HepG2 (cell line): ENCODE measurements at regions not wholly inside any gene's neighbourhood (a gene's known extent, or its start where the extent isn't known, plus 50 kb on each side); places are given as distances from the start of the nearest gene placed in this dataset.

ENCODE experiments used
- ATAC-seq: fragments of 200-7000 bp; cut with Tn5 transposase; 3 replicates; pipeline ENCODE4 v1.9.1; 2020; ENCODE audit warnings: mild to moderate bottlenecking, moderate library complexity
- BruUV-seq: library from RNA; stranded (reverse); fragments of 400-500 nt; replicated peaks from 2 replicates; lab custom pipeline; 2021; lab: Mats Ljungman, UMichigan
- CTCF ChIA-PET: fragments of 300-600 bp; formaldehyde crosslinking; extraction: SDS; loops from one replicate; lab custom pipeline; 2021; ENCODE audit warnings: low total read pairs, inconsistent platforms, low intra/inter-chr PET ratio; lab: Yijun Ruan, JAX
- POLR2A ChIA-PET: fragments of 350-600 bp; sonication (Branson Sonifier 250); formaldehyde crosslinking; loops from one replicate; lab custom pipeline; 2020; ENCODE audit warnings: antibody characterized with exemption, inconsistent platforms; lab: Yijun Ruan, JAX
- DNase-seq: peaks from one replicate; pipeline ENCODE4 v3.0.0-alpha.2; 2015; ENCODE audit warnings: low spot score
- FAIRE-seq: peaks from 3 replicates; lab custom pipeline; 2011; peaks lifted over from hg19 to GRCh38; lab: Jason Lieb, UNC
- H2AFZ ChIP-seq: one replicate; pipeline ENCODE4 v1.6.1; 2011; ENCODE audit warnings: low read length, inconsistent platforms
- H3K27ac ChIP-seq: fragments of 300-600 bp; 3 replicates; pipeline ENCODE4 v1.8.0; 2011; ENCODE audit warnings: mixed run types, mild to moderate bottlenecking, mixed read lengths, low read length, inconsistent platforms; ENCODE audit not compliant: insufficient read depth; ENCODE audit errors: extremely low read length
- H3K27me3 ChIP-seq, 2 experiments: fragments of 200-600 bp in 1 of 2; 2 replicates in 1 of 2; 3 replicates in 1 of 2; pipeline versions ENCODE4 v1.6.0 to v1.8.0; 2011; ENCODE audit warnings: low read length in 2 of 2, mild to moderate bottlenecking in 2 of 2, moderate library complexity in 2 of 2, inconsistent platforms in 1 of 2; ENCODE audit not compliant: insufficient read depth in 2 of 2, control insufficient read depth in 1 of 2
- H3K36me3 ChIP-seq, 2 experiments: fragments of 200-600 bp in 1 of 2; replicated peaks in 1 of 2; 2 replicates in 1 of 2; 3 replicates in 1 of 2; pipeline versions ENCODE4 v1.5.1 to v1.8.0; 2011; ENCODE audit warnings: low read length in 2 of 2, inconsistent platforms in 1 of 2; ENCODE audit not compliant: insufficient read depth in 2 of 2, control insufficient read depth in 1 of 2
- H3K4me1 ChIP-seq: 2 replicates; pipeline ENCODE4 v1.5.1; 2012; ENCODE audit warnings: low read length, inconsistent platforms; ENCODE audit not compliant: insufficient read depth
- H3K4me2 ChIP-seq: 2 replicates; pipeline ENCODE4 v1.6.0; 2011; ENCODE audit warnings: low read depth, low read length, inconsistent platforms
- H3K4me3 ChIP-seq, 3 experiments: fragments of 200-600 bp in 1 of 3; sonication (generic), shearing (Covaris generic) in 1 of 3; replicated peaks in 1 of 3; 2 replicates each; pipeline ENCODE4 v1.5.1; 2011 to 2016; ENCODE audit warnings: low read length in 3 of 3, inconsistent platforms in 2 of 3, low read depth in 2 of 3, mild to moderate bottlenecking in 2 of 3, control low read depth in 1 of 3, mixed read lengths in 1 of 3; ENCODE audit not compliant: insufficient read depth in 1 of 3
- H3K79me2 ChIP-seq: one replicate; pipeline ENCODE4 v1.6.1; 2011; ENCODE audit warnings: low read length, inconsistent platforms; ENCODE audit not compliant: insufficient read depth
- H3K9ac ChIP-seq: 2 replicates; pipeline ENCODE4 v1.6.0; 2011; ENCODE audit warnings: mild to moderate bottlenecking, low read depth, low read length, inconsistent platforms; ENCODE audit not compliant: insufficient read depth
- H3K9me3 ChIP-seq: 2 replicates; pipeline ENCODE4 v1.5.1; 2012; ENCODE audit warnings: mild to moderate bottlenecking, low read length
- H4K20me1 ChIP-seq: 2 replicates; pipeline ENCODE4 v1.6.0; 2011; ENCODE audit warnings: inconsistent platforms, mild to moderate bottlenecking, low read length, moderate library complexity; ENCODE audit not compliant: insufficient read depth
- CTCF ChIP-seq: sonication (generic); formaldehyde crosslinking; IDR thresholded peaks from 2 replicates; pipeline ENCODE4 v1.5.0; 2020; ENCODE audit warnings: mild to moderate bottlenecking, missing genetic modification reagents, moderate library complexity
- HOXA7 ChIP-seq: sonication (generic); formaldehyde crosslinking; IDR thresholded peaks from 2 replicates; pipeline ENCODE4 v1.8.1; 2022; ENCODE audit warnings: mild to moderate bottlenecking, missing genetic modification reagents, moderate library complexity
- ISX ChIP-seq: sonication (generic); formaldehyde crosslinking; conservative IDR thresholded peaks from 2 replicates; pipeline ENCODE4 v1.5.0; 2020; ENCODE audit warnings: missing genetic modification reagents
- PLSCR1 ChIP-seq: sonication (generic); formaldehyde crosslinking; IDR thresholded peaks from 2 replicates; pipeline ENCODE4 v1.5.0; 2020; ENCODE audit warnings: missing genetic modification reagents, mild to moderate bottlenecking, borderline replicate concordance
- RFXANK ChIP-seq: IDR thresholded peaks from 2 replicates; pipeline ENCODE4 v1.6.1; 2016
- WGBS: methylation state at CpG from one replicate; pipeline ENCODE4 v1.1.6; 2017; ENCODE audit warnings: low lambda C conversion rate; 5-methylcytosine and 5-hydroxymethylcytosine counted together
- in situ Hi-C: cut with HindIII; loops from 2 replicates; pipeline ENCODE4 v1.10.0; 2017; ENCODE audit warnings: low pct_unique_long_range_greater_than_20kb; ENCODE audit not compliant: extremely low pct_ligation_motif_present
- intact Hi-C: fragments of 100-400 bp; cut with micrococcal nuclease; formaldehyde crosslinking; loops from one replicate; pipeline ENCODE4 v1.10.0; 2022; ENCODE audit not compliant: unreplicated experiment

GRCh38 chr17:55652114-55652823 lies 70.4 kb downstream of the TMEM100 start:
- Histone ChIP-seq H3K4me2 (no peak overlapping the region), H3K27ac (no peak overlapping the region), H2AFZ (no peak overlapping the region), H3K79me2 (no peaks in the 10 kb centered on the region), H3K36me3 (no peaks in the 10 kb centered on the region), H3K9me3 (no peaks in the 10 kb centered on the region), H4K20me1 (no peaks in the 10 kb centered on the region), H3K9ac (no peak overlapping the region), H3K27me3 (peaks cover 0 to 4% of the 10 kb centered on the region in 2 experiments; a peak in 1 of 5 replicates), H3K4me3 (no peak overlapping the region), H3K4me1 (no peaks in the 10 kb centered on the region)
- FAIRE-seq (no peak), DNase-seq (no peak), ATAC-seq (no peak)
- TF ChIP-seq HOXA7 (CRISPR knock-in tag) (no peak), RFXANK (CRISPR knock-in tag) (no peak), ISX (CRISPR knock-in tag) (no peak), CTCF (CRISPR knock-in tag) (no peak), PLSCR1 (CRISPR knock-in tag) (no peak)
- intact Hi-C loops (no loop called here), in situ Hi-C loops (no loop called here)
- ChIA-PET CTCF (no interaction called here), POLR2A (no interaction called here)
- BruUV-seq: no TSS peak
- 13% methylated on average over 2 of the region's 2 CpGs for WGBS
